Activated T-cell treated with anti-CD3 and anti-CD28 coated beads for 48 hours (primary cell): ENCODE measurements at regions not wholly inside any gene's neighbourhood (a gene's known extent, or its start where the extent isn't known, plus 50 kb on each side); places are given as distances from the start of the nearest gene placed in this dataset.
"Not testable (repeated sequence)": the region's sequence is repeated elsewhere in the genome, so short reads cannot be mapped to it uniquely, and the experiment has no call there.

Experiments used
- DNase-seq: peaks from one replicate; pipeline ENCODE4 v3.0.0-alpha.2; 2020; ENCODE audit warnings: low read depth

- DNase-seq, result no peak
These were observed 168.6 kb upstream of the ATP5MC3 start for GRCh38 chr2:175350105-175350504.

- DNase-seq, result no peak
These were observed 160.6 kb upstream of the ATP5MC3 start for GRCh38 chr2:175342085-175342484.

- DNase-seq, result no peak
These were observed 148.7 kb upstream of the ATP5MC3 start for GRCh38 chr2:175330195-175330594.

GRCh38 chr2:175326801-175327200 lies 145.3 kb upstream of the ATP5MC3 start:
- no peak for DNase-seq

GRCh38 chr2:175326164-175326563 lies 144.7 kb upstream of the ATP5MC3 start:
- not testable (repeated sequence) for DNase-seq

DNA sequence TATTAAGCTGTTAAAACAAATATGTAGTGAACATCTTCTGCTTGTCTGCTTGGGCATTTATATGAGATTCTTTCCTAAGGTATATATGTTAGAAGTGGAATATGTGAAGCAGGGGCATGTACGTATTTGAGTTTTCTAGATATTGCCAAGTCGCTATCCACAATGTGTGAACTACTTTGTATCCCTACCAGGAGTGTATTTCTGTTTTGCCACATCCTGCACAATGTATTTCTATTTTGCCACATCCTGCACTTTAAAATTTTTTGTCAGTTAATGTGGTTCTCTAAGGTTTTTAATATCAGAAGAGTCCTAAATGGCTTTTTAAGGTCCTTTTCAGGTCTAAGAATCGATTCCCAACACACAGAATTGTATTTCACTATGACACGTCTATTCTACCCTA lies 141.7 kb upstream of the ATP5MC3 start:
- no peak for DNase-seq

DNA sequence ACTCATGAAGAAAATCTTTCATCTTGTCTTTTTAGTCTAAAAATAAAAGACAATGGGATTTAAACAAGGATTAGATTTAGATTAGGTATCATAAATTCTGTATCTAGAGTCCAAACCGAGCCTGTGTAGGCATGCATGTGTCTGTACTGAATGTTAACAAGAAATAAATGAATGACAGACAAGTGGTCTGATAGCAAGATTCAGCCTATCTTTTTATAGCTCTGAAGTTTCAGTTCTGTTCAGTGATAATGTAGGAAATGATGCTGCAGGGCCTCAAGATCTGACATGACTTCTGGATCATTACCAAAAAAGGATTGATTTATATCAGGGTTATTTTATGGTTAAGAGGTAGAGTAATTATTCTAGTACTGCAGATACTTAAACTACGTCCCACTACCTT lies 137.0 kb upstream of the ATP5MC3 start:
- DNase-seq, result no peak

DNA sequence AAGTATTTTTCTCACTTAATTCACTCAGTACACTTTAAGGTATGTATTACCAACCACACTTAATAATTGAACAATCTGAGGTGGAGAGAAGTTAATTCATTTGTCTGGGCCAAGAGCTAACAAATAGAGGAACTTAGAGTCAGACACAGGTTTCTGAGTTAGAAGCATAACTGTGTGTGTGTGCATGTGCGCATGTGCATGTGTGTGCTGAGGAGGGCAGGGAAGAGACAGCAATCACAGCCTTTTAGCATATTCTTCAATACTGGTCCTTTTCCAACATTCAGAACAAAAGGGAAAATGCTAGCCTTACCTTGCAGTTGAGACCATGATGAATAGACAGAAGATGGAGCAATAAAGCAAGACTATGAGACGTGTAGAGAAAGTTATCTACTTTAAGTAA lies 136.2 kb upstream of the ATP5MC3 start:
- DNase-seq, result no peak

GRCh38 chr2:175312137-175312536 lies 130.6 kb upstream of the ATP5MC3 start:
- DNase-seq, result no peak

DNA sequence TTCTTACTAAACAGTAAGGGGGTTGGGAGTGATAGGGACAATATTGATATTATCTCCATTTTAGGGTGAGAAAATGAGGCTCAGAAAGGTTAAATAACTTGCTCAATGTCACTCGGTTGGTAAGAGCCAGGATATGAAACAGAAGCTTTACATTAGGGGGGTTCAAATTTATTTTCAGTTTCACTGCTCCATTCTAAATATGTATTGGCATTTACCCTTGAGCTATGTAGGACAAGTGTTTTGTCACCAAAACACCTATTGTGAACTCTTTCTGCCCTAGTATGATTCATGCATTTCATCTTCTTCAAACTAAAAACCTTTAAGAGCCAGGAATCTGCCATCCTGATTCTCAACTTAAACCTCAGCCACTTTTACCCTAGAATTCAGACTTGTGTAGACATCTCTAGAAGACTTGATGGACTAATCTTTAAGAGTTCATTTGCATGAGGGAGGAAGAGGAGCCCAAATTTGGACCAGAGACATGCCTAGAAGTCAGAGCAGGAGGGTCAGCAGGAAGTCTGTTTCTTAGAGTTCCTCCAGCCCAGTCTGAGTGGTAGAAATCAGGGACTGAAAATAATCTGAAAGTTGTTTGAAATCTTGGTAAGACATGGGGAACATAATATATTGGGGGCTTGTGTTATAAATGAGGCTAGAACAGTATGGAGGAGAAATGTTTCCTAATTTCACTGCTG lies 129.4 kb upstream of the ATP5MC3 start:
- DNase-seq, result no peak

DNA sequence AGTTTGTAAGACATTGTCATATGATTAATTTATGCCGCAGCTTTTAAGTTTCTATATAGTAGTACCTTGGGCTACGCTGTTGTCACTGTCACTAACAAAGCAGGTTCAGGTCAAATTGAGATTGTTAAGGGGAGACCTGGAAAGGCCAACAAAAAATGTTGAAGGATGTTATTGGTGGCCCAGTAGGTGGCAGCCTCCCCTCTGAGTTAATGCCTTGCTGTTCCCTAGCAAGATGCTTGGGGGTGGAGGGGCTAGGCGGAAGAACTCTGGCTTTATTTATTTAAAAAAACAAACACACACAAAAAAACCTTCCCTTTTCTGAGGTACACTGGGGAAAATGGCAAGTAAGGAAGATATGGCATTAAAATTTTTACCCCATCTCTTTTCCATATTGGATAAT lies 128.3 kb upstream of the ATP5MC3 start:
- no peak for DNase-seq

DNA sequence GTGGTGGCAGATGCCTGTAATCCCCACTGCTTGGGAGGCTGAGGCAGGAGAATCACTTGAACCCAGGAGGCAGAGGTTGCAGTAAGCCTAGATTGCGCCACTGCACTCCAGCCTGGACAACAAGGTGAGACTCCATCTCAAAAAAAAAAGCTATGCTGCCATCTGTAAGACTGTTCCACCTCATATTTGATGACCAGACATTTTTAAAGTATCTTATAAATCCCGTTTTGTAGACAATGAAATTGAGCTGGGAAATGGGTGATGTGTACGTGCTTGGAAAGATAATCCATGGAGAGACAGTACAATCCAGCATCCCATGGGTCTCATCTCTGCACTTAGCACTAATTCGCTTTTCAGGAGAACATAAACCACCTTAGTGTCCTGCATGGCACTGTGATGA lies 126.5 kb upstream of the ATP5MC3 start:
- no peak for DNase-seq

GRCh38 chr2:175304541-175304940 lies 123.0 kb upstream of the ATP5MC3 start:
- DNase-seq, result no peak

- no peak for DNase-seq
These were observed 112.3 kb upstream of the ATP5MC3 start for GRCh38 chr2:175293776-175294175.

DNA sequence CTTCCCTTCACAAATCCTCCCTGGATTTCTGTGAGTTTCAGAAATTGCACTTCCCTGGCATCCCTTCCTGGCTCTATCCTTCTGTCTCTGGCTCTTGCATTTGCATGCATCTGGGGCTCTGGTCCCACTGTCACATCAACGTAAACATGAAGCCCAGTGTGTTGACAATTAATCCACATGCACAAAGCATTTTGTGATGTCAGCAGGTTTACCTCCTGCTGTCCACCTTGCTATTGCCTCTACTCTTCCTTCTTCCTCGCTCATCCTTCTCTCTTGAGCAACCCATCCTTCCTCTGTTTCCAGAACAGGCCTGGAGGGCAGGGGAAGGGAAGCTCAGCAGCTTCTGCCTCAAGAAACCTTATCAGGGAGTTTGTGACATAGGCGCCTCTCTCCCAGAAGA lies 111.7 kb upstream of the ATP5MC3 start:
- DNase-seq, result no peak

DNA sequence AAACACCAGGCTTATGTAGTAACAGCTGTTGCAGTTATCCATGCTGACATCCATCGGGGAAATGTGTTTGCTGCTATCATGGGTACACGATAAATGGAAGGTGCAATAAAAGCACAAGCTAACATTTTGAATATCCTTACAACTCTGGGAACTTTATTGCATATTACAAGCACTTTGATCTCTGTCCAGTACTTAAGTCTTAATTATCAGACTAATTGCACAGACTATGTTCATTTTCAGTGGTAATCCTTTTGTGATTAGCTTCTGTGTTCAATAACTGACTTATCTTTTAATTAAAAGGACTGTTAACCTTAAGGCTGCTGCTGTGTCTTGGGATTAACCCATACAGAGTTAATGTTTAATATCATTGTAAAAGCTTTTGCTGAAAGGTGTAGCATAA lies 101.4 kb upstream of the ATP5MC3 start:
- no peak for DNase-seq

DNA sequence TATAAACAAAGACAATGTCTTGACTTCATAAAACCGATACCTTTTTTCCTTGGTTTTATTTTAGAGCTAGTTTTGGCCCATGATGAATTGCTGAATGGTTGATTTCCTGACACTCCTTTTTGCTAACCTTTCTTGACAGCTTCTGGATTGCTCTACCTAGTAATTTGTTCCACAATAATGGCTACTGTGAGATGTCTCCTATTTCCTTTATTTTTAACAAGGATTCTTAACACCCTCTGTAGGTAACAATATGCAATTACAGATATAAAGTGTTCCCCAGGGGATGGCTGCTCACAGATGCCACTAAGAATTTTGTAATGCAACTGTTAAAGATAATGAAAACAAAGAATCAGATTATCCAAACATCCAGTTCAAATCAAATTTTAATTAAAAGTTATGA lies 100.8 kb upstream of the ATP5MC3 start:
- DNase-seq, result no peak

DNA sequence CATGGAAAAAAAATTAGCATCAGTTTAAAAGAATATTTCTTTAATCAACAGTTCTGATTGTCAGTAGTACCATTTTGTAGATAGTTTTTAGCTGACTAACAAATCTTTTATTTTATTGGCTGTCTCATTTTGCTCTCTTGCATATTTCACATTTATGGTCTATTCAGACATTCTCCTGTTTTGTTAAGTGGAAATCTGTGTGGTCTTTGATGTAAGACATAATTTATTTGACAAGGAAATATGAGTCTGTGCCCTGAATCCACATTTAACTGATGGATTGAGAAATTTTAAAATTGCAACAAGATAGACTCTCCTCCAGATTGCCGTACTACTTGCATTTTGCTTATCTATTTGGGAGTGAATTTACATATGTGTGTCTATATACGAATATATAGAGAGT lies 96.3 kb upstream of the ATP5MC3 start:
- no peak for DNase-seq

DNA sequence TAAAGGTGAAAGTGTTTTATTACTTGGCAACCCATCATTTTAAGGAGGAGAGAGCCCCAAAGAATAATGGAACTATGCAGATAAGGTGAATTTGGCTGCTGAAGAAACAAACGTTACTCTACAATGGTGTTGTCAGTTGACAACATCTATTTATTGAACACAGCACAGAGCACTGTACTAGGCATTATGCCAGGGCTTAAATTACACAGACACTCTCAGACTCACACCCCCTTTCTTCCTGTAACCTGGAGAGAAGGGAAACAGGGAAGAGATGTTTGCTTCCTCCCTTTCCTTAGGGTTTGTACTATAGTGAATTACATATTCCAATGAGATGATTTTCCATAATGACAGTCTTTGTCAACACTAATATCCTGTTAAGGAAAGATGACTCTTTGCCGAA lies 94.0 kb upstream of the ATP5MC3 start:
- DNase-seq, result no peak

DNA sequence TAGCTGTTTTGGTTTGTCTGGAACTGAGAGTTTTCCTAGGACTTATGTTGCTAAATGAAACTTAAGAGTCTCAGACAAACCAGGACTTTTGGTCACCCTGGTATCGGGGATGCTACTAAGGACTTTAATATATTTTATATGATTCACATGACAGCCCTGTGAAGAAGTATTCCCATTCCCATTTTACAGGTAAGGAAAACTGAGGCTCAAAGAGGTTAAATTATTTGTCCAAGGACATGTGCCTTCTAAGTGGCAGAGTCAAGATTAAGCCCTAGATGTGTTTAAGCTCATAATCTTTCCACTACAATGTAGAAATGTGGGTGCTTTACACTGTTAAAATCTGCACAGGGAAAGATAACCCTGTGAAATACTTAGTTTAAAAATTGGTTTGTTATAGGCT lies 77.7 kb upstream of the ATP5MC3 start:
- DNase-seq, result no peak

DNA sequence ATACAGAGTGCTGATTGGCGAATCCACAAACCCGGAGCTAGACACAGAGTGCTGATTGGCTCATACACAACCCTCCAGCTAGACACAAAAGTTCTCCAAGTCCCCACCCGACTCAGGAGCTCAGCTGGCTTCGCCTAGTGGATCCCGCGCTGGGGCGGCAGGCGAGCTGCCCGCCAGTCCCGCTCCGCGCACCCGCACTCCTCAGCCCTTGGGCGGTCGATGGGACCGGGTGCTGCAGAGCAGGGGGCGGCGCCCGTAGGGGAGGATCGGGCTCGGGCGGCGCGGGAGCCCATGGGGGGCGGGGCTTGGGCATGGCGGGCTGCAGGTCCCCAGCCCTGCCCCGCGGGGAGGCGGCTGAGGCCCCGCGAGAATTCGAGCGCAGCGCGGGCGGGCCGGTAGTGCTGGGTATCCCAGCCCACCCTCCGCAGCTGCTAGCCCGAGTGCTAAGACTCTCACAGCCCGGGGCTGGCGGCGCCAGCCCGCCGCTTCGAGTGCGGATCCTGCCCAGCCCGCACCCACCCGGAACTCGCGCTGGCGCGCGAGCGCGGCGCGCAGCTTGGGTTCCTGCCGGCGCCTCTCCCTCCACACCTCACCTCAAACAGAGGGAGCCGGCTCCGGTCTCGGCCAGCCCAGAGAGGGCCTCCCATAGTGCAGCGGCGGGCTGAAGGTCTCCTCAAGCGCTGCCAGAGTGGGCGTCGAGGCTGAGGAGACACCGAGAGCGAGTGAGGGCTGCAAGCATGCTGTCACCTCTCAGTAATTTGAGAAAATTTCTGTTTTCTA lies 75.5 kb upstream of the ATP5MC3 start:
- DNase-seq, result no peak

DNA sequence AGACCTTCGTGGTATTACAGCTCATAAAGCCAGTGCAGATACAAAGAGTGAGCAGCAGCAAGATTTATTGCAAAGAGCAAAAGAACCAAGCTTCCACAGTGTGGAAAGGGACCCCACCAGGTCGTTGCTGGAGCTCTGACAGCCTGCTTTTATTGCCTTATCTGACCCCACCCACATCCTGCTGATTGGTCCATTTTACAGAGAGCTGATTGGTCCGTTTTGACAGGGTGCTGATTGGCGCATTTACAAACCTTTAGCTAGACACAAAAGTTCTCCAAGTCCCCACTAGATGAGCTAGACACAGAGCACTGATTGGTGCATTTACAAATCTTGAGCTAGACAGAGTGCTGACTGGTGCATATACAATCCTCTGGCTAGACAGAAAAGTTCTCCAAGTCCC lies 74.9 kb upstream of the ATP5MC3 start:
- DNase-seq, result not testable (repeated sequence)

GRCh38 chr2:175253871-175254270 lies 72.4 kb upstream of the ATP5MC3 start:
- DNase-seq, result no peak
